Nephron progenitor cell (in vitro differentiated cells): ENCODE measurements at regions not wholly inside any gene's neighbourhood (a gene's known extent, or its start where the extent isn't known, plus 50 kb on each side); places are given as distances from the start of the nearest gene placed in this dataset.

Experiments used
- DNase-seq: peaks from one replicate; pipeline ENCODE4 v3.0.0; 2021
- H3K27ac Mint-ChIP-seq: 2 replicates; pipeline ENCODE4 v1.8.0; 2021; ENCODE audit warnings: mild to moderate bottlenecking, moderate library complexity, mixed read lengths
- H3K27me3 Mint-ChIP-seq: 2 replicates; pipeline ENCODE4 v1.8.0; 2021; ENCODE audit warnings: mild to moderate bottlenecking, low read depth, mixed read lengths; ENCODE audit not compliant: poor library complexity
- H3K36me3 Mint-ChIP-seq: 2 replicates; pipeline ENCODE4 v1.8.0; 2021; ENCODE audit warnings: low read depth, mixed read lengths
- H3K4me1 Mint-ChIP-seq: 2 replicates; pipeline ENCODE4 v1.8.0; 2021; ENCODE audit warnings: mixed read lengths
- H3K4me3 Mint-ChIP-seq: 2 replicates; pipeline ENCODE4 v1.8.0; 2021; ENCODE audit warnings: mild to moderate bottlenecking, moderate library complexity, mixed read lengths
- H3K9me3 Mint-ChIP-seq: 2 replicates; pipeline ENCODE4 v1.8.0; 2021; ENCODE audit warnings: mild to moderate bottlenecking, moderate library complexity, mixed read lengths
- TF ChIP-seq, protein P1 (sequence below): fragments of 200-600 bp; sonication (generic); IDR thresholded peaks from 2 replicates; pipeline ENCODE4 v1.5.0; 2021; ENCODE audit warnings: antibody characterized with exemption

DNA sequence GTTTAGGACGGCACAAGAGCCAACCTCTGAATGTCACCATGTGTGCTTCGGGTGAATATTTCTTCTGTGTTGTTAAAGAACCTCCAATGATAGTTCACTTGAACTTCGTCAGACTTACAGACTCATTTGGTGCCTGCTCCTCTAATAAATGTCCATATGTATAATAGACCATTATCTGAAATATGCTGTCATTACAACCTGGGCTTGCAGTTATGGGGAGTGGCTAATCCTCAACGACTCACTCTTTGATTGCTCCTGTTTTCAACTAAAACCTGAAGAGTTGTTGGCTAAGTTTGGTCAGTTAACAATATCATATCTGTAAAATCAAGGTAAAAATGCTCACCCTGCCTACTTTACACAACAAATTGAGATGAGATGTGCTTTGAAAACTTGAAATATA lies 298.7 kb upstream of the PTGER4 start:
- no peaks in the 10 kb centered on the region for H3K27me3 Mint-ChIP-seq
- H3K36me3 Mint-ChIP-seq = no peaks in the 10 kb centered on the region
- TF ChIP-seq, protein P1, sequence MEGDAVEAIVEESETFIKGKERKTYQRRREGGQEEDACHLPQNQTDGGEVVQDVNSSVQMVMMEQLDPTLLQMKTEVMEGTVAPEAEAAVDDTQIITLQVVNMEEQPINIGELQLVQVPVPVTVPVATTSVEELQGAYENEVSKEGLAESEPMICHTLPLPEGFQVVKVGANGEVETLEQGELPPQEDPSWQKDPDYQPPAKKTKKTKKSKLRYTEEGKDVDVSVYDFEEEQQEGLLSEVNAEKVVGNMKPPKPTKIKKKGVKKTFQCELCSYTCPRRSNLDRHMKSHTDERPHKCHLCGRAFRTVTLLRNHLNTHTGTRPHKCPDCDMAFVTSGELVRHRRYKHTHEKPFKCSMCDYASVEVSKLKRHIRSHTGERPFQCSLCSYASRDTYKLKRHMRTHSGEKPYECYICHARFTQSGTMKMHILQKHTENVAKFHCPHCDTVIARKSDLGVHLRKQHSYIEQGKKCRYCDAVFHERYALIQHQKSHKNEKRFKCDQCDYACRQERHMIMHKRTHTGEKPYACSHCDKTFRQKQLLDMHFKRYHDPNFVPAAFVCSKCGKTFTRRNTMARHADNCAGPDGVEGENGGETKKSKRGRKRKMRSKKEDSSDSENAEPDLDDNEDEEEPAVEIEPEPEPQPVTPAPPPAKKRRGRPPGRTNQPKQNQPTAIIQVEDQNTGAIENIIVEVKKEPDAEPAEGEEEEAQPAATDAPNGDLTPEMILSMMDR = no peak
- H3K27ac Mint-ChIP-seq = no peak overlapping the region
- DNase-seq = no peak
- no peaks in the 10 kb centered on the region for H3K9me3 Mint-ChIP-seq
- no peaks in the 10 kb centered on the region for H3K4me1 Mint-ChIP-seq
- no peak overlapping the region for H3K4me3 Mint-ChIP-seq

DNA sequence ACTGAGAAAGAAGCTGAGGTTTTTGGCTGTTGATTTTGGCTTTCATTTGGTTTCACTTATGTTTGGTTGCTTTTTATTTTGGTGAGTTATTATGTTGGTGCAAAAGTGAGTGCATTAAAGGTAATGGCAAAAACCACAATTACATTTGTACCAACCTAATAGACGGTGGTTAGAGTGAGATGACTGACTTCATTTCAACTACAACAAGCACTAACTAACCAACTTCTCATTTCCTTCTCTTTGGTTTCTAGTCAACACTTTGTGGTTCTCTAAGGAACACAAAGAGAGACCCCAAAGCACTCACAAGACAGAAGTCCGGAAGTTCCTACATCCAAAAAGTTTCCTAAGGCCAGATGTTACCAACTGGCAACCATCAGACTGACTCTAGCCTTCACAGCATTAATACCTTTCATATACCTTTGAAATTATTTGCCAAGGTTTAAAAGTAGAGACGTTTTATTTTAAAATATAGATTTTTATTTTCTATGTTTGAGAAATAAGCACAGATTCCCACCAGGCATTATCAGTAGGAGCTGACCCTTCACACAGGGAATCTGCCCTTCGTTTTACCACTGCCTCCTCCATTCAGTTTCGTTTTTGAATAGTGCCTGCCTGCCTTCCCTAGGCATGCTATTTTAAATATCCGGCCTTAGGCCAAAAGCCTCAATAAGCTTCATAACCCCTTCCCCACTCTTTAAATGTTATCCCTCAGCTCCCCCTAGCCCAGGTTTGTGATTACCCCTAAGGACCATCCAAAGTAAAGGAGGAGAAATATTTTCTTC lies 301.1 kb upstream of the PTGER4 start:
- Mint-ChIP-seq H3K27me3 (no peaks in the 10 kb centered on the region), H3K27ac (no peak overlapping the region), H3K4me1 (no peaks in the 10 kb centered on the region), H3K36me3 (no peaks in the 10 kb centered on the region), H3K4me3 (no peak overlapping the region), H3K9me3 (no peaks in the 10 kb centered on the region)
- TF ChIP-seq, protein P1 = no peak
- DNase-seq = no peak

DNA sequence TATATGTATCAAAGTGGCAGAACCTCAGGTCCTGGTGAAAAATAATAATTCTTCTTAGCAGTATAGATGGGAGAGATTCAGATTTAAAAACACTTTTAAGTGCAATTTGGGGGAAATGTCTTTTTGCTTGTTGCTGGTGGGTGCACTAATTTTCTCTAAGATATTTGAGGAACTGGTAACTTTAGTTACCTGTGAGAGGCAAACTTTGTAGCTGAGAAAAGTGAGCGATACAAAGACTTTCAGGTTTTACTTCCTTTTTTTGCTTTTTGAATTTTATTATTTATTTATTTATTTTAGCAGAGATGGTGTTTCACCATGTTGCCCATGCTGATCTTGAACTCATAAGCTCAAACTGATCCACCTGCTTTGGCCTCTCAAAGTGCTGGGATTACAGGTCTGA lies 303.1 kb upstream of the PTGER4 start:
- DNase-seq = no peak
- H3K4me1 Mint-ChIP-seq = no peaks in the 10 kb centered on the region
- no peak overlapping the region for H3K4me3 Mint-ChIP-seq
- no peaks in the 10 kb centered on the region for H3K9me3 Mint-ChIP-seq
- H3K36me3 Mint-ChIP-seq = no peaks in the 10 kb centered on the region
- TF ChIP-seq, protein P1 = no peak
- H3K27me3 Mint-ChIP-seq = no peaks in the 10 kb centered on the region
- no peak overlapping the region for H3K27ac Mint-ChIP-seq

DNA sequence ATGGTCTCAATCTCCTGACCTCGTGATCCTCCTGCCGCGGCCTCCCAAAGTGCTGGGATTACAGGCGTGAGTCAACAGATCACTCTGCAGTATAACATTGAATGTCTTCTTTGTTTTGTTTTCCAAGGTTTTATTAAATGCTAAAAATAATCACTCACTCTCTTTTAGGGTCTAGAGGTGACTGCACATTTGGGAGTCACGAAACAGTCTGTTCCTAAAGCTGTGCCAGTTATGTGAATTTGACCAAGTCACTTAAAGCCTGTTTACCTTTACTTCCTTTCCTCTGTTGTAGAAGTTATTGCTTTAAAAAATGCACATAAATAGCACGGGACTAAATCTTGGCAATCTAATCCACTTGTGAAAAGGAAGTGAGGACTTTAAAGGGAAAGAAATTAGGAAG lies 304.9 kb upstream of the PTGER4 start:
- Mint-ChIP-seq H3K36me3 (no peaks in the 10 kb centered on the region), H3K4me1 (no peaks in the 10 kb centered on the region), H3K9me3 (no peaks in the 10 kb centered on the region), H3K27ac (no peak overlapping the region), H3K4me3 (no peak overlapping the region), H3K27me3 (no peaks in the 10 kb centered on the region)
- DNase-seq = no peak
- TF ChIP-seq, protein P1 = no peak

DNA sequence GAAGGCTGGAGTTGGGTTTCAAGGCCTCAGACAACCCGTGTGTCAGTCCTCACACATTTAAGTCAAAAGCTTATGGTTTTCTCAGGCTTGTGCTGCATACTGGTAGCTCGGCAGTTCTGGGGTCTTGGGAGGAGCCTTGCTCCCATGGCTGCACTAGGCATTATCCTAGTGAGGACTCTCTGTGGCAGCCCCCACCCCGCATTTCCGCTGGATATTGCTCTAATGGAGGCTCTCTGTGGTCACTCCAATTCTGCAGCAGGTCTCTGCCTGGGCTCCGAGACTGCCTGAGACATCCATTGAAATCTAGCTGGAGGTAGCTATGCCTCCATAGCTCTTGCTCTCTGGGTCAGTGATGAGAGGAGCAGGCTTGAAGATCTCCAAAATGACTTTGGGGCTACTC lies 311.5 kb upstream of the PTGER4 start:
- H3K27me3 Mint-ChIP-seq = no peaks in the 10 kb centered on the region
- no peak overlapping the region for H3K4me3 Mint-ChIP-seq
- H3K9me3 Mint-ChIP-seq = no peaks in the 10 kb centered on the region
- H3K27ac Mint-ChIP-seq = no peak overlapping the region
- TF ChIP-seq, protein P1 = no peak
- H3K4me1 Mint-ChIP-seq = no peaks in the 10 kb centered on the region
- H3K36me3 Mint-ChIP-seq = no peaks in the 10 kb centered on the region
- no peak for DNase-seq

DNA sequence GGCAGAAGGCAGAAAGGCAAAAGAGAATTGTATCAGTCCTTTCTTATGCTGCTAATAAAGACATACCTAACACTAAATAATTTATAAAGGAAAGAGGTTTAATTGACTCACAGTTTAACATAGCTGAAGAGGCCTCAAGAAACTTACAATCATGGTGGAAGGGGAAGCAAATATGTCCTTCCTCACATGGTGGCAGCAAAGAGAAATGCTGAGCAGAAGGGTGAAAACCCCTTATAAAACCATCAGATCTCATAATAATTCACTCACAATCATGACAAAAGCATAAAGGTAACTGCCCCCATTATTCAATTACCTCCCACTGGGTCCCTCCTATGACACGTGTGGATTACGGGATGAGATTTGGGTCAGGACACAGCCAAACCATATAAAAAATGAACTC lies 312.5 kb upstream of the PTGER4 start:
- Mint-ChIP-seq H3K4me3 (no peak overlapping the region), H3K9me3 (peaks cover 4% of the 10 kb centered on the region), H3K4me1 (no peaks in the 10 kb centered on the region), H3K36me3 (no peaks in the 10 kb centered on the region), H3K27ac (no peak overlapping the region), H3K27me3 (no peaks in the 10 kb centered on the region)
- TF ChIP-seq, protein P1 = no peak
- no peak for DNase-seq
